GM19043 (cell line): ENCODE measurements at regions not wholly inside any gene's neighbourhood (a gene's known extent, or its start where the extent isn't known, plus 50 kb on each side); places are given as distances from the start of the nearest gene placed in this dataset.
"Not testable (repeated sequence)": the region's sequence is repeated elsewhere in the genome, so short reads cannot be mapped to it uniquely, and the experiment has no call there.

ENCODE experiments used
- ATAC-seq: cut with Tn5 transposase; IDR thresholded peaks from one replicate; pipeline ENCODE4 v1.9.1; 2021; ENCODE audit warnings: low read depth; ENCODE audit not compliant: unreplicated experiment

- no peak for ATAC-seq
Measured at GRCh38 chr2:241981076-241981700, 111.7 kb downstream of the RTP5 start.

- ATAC-seq = no peak
Measured at GRCh38 chr2:241982706-241983570, 113.4 kb downstream of the RTP5 start.

GRCh38 chr2:241983571-241984270 is 114.2 kb downstream of the RTP5 start:
- ATAC-seq = no peak

DNA sequence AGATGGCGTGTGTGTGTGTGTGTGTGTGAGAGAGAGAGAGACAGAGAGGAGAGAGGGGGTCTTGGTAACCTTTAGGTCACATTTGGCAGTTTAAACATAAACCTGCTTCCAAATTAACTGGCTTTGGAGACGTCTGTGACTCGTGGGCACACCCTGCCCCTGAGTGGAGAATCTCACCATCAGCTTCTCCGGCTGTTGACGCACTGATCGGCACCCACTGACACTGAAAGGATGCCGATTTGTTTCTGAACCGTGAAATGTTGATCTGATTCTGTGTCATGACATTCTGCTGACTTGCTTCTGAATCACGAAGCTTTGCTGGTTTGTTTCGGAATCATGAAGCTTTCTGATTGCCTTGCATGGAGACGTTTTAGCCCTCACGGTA is 114.7 kb downstream of the RTP5 start:
- ATAC-seq = no peak

GRCh38 chr2:241984658-241985057 is 115.1 kb downstream of the RTP5 start:
- no peak for ATAC-seq

GRCh38 chr2:241985161-241985985 is 115.8 kb downstream of the RTP5 start:
- not testable (repeated sequence) for ATAC-seq

DNA sequence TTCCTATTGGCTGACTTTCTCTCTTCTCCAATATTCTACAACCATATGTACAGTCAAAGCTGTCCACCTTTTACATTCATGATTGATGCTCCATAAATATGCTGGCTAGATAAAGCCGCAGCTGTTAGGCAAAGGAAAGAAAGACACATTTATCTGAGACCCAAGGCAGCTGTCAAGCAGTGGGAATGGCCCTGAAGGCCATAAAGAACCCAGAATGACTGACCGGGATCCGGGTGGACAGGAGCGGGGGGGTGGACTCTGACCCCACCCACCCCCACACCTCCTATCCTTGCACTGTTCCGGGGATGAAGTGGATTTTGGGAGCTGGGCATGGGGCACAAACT is 116.4 kb downstream of the RTP5 start:
- ATAC-seq = no peak

DNA sequence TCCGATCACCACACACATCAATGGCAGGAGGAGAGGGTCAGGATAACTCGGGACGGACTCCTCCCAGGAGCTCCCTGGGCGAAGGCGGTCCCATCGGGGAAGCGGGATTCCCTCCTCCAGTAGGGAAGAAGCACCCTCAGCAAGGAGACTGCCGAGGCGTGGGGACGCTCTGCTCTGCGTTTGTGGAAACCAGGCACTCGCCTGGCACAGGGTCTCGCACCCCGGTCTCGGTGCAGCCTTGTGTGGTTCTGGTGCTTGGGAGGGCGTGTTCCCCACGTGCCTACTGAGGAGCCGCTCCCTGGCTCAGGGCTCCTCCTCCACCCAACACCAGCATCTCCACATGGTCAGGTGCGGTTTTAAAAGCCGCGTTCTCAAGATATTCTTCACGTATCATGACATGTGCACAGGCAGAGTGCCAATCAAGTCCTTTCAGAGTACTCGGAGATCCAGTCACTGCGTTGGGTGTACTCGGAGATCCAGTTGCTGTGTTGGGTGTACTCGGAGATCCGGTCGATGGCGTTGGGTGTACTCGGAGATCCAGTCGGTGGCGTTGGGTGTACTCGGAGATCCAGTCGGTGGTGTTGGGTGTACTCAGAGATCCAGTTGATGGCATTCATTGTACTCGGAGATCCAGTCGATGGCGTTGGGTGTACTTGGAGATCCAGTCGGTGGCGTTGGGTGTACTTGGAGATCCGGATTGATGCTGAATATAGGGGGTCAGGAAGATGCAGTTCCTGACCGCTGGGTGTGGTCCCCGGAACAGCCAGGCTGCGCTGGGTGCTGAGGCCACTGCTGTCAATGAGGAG is 117.5 kb downstream of the RTP5 start:
- ATAC-seq = no peak

DNA sequence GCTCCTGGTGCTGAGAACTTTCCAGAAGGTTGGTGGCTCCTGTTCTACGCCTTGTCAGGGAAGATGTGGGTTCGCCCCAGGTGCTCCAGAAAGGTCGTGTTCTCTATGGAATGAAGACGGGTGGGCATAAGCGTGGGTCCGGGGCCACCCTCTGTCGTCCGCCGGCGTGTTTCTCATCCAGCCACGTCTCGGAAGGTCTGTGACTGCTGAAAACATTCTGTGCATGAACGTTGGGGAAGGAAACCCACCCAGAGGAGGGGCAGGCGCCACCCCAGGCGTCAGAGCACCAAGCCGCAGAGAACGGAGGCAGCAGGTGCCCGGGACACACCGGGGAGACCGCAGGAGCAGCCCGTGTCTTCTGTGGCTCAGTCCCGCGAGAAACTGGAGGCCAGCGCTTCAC is 118.2 kb downstream of the RTP5 start:
- no peak for ATAC-seq

DNA sequence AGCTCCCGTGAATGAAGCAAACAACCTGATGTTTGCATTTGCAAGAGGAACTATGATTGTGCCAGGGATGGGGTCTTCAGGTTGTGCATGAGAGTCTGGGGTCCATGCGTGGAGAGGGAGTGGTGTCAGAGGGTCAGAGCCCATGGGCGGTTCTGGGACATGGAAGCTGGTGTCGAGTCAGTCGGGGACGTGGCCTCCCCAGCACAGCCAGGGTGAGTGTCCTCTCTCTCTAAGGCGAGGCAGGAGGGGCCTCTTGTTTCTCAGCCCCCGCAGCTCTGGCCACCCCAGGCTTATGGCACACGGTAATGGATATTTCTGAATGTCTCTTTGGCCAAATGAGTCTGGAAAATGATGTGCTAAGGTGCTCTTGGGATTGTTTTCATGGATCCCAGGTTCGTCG is 118.6 kb downstream of the RTP5 start:
- no peak for ATAC-seq

DNA sequence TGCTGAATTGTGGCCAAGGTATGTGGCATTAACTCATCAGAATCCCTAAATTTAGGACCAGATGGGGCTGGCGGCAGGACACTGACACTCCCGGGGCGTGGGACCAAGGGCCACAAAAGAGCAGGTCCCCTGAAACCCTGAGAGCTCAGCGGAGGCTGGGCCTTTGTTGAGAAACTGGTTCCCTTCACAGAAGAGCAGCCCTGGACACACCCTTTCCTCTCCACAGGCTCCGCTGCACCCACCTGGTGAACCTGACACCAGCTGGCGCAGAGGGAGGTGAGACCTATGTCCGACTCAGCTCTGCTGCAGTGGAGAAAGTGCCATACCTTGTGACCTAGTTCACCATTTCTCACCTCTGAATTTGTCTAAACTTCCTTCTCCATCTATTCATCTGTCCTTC is 119.5 kb downstream of the RTP5 start:
- no peak for ATAC-seq

DNA sequence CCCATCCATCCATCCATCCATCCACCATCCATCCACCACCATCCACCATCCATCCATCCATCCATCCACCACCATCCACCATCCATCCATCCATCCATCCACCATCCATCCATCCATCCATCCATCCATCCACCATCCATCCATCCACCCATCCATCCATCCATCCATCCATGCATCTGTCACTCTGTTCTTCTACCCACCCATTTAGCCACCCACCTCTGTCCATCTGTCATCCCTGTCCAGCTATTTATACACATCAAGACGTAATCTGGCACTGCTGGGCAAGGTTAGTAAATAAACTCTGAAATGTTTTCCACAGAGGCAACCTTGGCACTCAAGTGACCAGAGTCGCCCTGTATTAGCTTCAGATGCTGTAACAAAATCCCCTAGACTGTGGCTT is 120.9 kb downstream of the RTP5 start:
- no peak for ATAC-seq

DNA sequence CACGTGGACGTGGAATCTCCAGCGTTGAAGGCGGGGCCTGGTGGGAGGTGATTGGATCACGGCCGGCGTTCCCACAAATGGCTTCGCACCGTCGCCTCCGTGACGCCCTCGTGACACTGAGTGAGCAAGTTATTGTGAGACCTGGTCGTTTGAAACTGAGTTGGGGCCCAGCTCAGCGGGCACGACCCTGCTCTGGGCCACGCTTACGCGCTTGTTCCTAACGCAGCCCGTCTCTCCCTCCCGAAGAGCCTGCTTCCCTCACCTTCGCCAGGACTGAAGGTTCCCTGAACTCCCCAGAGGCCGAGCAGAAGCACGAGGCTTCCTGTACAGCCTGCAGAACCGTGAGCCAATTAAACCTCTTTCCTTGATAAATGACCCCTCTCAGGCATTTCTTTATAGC is 121.8 kb downstream of the RTP5 start:
- no peak for ATAC-seq

GRCh38 chr2:241992753-241993152 is 123.2 kb downstream of the RTP5 start:
- ATAC-seq = no peak

- ATAC-seq = no peak
Measured at GRCh38 chr2:241993386-241994005, 124.0 kb downstream of the RTP5 start.

GRCh38 chr2:241994086-241994485 is 124.6 kb downstream of the RTP5 start:
- no peak for ATAC-seq

GRCh38 chr2:241994556-241995213 is 125.2 kb downstream of the RTP5 start:
- ATAC-seq = no peak

GRCh38 chr2:241996100-241996499 is 126.6 kb downstream of the RTP5 start:
- no peak for ATAC-seq

DNA sequence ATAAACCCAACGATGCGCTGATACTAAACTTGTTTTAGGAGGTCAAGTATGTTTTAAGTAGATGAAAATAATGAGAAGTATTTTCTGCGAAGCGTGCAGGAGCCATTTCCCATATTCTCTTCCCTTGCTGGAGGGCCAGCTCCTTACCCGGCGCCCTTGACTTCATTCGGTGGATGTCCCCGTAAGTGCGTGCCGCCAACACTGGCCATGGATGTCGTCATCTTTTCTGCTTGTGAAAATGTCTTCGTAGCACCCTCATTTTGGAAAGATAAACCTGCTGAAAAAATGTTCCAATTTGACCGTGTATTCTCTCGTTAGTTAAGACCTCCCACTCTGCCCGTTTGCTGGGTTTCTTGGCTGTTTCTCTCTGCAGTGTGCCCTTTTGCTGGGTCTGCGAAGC is 127.5 kb downstream of the RTP5 start:
- no peak for ATAC-seq
